ENCODE measurements at regions not wholly inside any gene's neighbourhood (a gene's known extent, or its start where the extent isn't known, plus 50 kb on each side); places are given as distances from the start of the nearest gene placed in this dataset.

GRCh38 chr2:43119303-43119702, 107.1 kb downstream of the ZFP36L2 start:
- TF ChIP-seq REST (IDR thresholded peaks at IDR 0.05; ENCODE audit: insufficient read depth in 1 of 2, low read depth in 2 of 2, low read length in 2 of 2), result no peak
- TF ChIP-seq FOXP2 (optimal IDR thresholded peaks at IDR 0.05; ENCODE audit: borderline replicate concordance, extremely low read depth, extremely low read length, insufficient read depth), result no peak
- no peak for TF ChIP-seq TAF1 (IDR thresholded peaks at IDR 0.05; ENCODE audit: borderline replicate concordance, insufficient read depth, low read length)
- TF ChIP-seq SIN3A (IDR thresholded peaks at IDR 0.05; ENCODE audit: borderline replicate concordance, insufficient read depth, low read length), result no peak
- no peak for TF ChIP-seq POLR2AphosphoS5 (IDR thresholded peaks at IDR 0.05; ENCODE audit: low read depth, low read length)

GRCh38 chr2:43117521-43118143, 108.8 kb downstream of the ZFP36L2 start:
- TF ChIP-seq SIN3A (IDR thresholded peaks at IDR 0.05; ENCODE audit: borderline replicate concordance, insufficient read depth, low read length) (no peak), REST (IDR thresholded peaks at IDR 0.05; ENCODE audit: insufficient read depth in 1 of 2, low read depth in 2 of 2, low read length in 2 of 2) (no peak), POLR2AphosphoS5 (IDR thresholded peaks at IDR 0.05; ENCODE audit: low read depth, low read length) (no peak), FOXP2 (optimal IDR thresholded peaks at IDR 0.05; ENCODE audit: borderline replicate concordance, extremely low read depth, extremely low read length, insufficient read depth) (no peak), TAF1 (IDR thresholded peaks at IDR 0.05; ENCODE audit: borderline replicate concordance, insufficient read depth, low read length) (no peak)

GRCh38 chr2:43116988-43117387, 109.4 kb downstream of the ZFP36L2 start:
- TF ChIP-seq POLR2AphosphoS5 (IDR thresholded peaks at IDR 0.05; ENCODE audit: low read depth, low read length) (no peak), SIN3A (IDR thresholded peaks at IDR 0.05; ENCODE audit: borderline replicate concordance, insufficient read depth, low read length) (no peak), TAF1 (IDR thresholded peaks at IDR 0.05; ENCODE audit: borderline replicate concordance, insufficient read depth, low read length) (no peak), REST (IDR thresholded peaks at IDR 0.05; ENCODE audit: insufficient read depth in 1 of 2, low read depth in 2 of 2, low read length in 2 of 2) (no peak), FOXP2 (optimal IDR thresholded peaks at IDR 0.05; ENCODE audit: borderline replicate concordance, extremely low read depth, extremely low read length, insufficient read depth) (no peak)

GRCh38 chr2:43115881-43116280, 110.5 kb downstream of the ZFP36L2 start:
- TF ChIP-seq REST (IDR thresholded peaks at IDR 0.05; ENCODE audit: insufficient read depth in 1 of 2, low read depth in 2 of 2, low read length in 2 of 2) (no peak), FOXP2 (optimal IDR thresholded peaks at IDR 0.05; ENCODE audit: borderline replicate concordance, extremely low read depth, extremely low read length, insufficient read depth) (no peak)

- TF ChIP-seq TAF1 (IDR thresholded peaks at IDR 0.05; ENCODE audit: borderline replicate concordance, insufficient read depth, low read length) (no peak), SIN3A (IDR thresholded peaks at IDR 0.05; ENCODE audit: borderline replicate concordance, insufficient read depth, low read length) (no peak), POLR2AphosphoS5 (IDR thresholded peaks at IDR 0.05; ENCODE audit: low read depth, low read length) (no peak), REST (IDR thresholded peaks at IDR 0.05; ENCODE audit: insufficient read depth in 1 of 2, low read depth in 2 of 2, low read length in 2 of 2) (peak in 1 of 2 experiments; percentile 43; a peak in 1 of 4 replicates), FOXP2 (optimal IDR thresholded peaks at IDR 0.05; ENCODE audit: borderline replicate concordance, extremely low read depth, extremely low read length, insufficient read depth) (no peak)
Measured at GRCh38 chr2:43114210-43114609, 112.2 kb downstream of the ZFP36L2 start.

Measured in PFSK-1 (cell line).